Kasumi-1 (cell line): ENCODE measurements at regions not wholly inside any gene's neighbourhood (a gene's known extent, or its start where the extent isn't known, plus 50 kb on each side); places are given as distances from the start of the nearest gene placed in this dataset.
"Not testable (repeated sequence)": the region's sequence is repeated elsewhere in the genome, so short reads cannot be mapped to it uniquely, and the experiment has no call there.

Experiments
- DNase-seq, 2 experiments: peaks; one replicate each; lab custom pipeline; 2025; lab: John Stamatoyannopoulos, UW

DNA sequence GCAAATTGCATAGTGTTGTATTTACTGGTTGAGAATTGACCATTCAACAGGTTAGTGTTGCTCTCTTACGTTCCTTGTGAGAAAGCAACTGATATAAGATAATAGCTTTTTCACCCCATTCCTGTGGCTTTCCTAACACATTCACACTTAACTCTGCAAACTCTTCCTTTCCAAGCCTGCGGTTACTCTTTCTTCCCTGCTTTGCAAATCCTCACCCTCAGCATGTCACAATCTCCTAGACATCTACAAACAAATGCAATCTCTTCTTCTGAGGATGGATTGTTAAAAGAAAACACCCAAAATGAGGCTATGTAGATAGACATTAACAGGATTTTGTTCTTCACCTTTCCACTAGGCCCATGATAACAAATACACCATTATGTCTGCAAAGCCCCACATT, 771.7 kb upstream of the PCDH7 start:
- no peak for DNase-seq

DNA sequence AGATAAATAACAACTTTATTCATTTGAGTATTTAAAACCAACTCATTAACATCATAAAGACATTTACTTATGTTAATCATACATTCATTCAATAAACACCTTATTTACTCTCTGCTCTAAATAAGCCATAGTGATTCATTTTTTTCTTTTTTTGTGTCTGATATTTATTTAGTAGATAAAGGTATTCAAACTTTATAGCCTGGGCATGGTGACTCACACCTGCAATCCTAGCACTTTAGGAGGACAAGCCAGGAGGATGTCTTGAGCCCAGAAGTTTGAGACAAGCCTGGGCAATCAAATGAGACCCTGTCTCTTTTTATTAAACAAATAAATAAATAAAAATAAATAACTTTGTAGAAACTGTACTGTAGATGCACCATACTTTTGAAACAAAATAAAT, 771.3 kb upstream of the PCDH7 start:
- no peak for DNase-seq

DNA sequence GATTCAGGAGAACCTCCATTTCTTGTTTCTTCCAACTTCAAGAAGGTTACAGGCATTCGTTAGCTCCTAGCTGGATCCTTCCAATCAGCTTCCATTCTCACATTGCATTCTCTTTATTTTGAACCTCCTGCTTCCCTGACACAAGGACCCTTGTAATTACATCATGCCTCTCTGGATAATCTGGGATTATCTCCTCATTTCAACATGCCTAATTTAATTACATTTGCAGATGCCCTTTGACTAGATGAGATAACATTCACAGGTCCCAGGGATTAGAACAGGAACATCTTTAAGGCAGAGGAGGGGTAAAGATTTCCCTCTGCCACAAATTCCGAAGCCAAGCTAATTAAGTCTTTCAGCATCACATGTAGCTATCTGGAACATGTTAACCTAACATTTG, 753.8 kb upstream of the PCDH7 start:
- no peak for DNase-seq

GRCh38 chr4:29970626-29971025, 749.5 kb upstream of the PCDH7 start:
- peak; percentile 44 for DNase-seq

- no peak for DNase-seq
Measured at GRCh38 chr4:29972121-29972520, 748.0 kb upstream of the PCDH7 start.

- DNase-seq = no peak
Measured at GRCh38 chr4:29983890-29984289, 736.3 kb upstream of the PCDH7 start.

- no peak for DNase-seq
Measured at GRCh38 chr4:30001628-30002027, 718.5 kb upstream of the PCDH7 start.

DNA sequence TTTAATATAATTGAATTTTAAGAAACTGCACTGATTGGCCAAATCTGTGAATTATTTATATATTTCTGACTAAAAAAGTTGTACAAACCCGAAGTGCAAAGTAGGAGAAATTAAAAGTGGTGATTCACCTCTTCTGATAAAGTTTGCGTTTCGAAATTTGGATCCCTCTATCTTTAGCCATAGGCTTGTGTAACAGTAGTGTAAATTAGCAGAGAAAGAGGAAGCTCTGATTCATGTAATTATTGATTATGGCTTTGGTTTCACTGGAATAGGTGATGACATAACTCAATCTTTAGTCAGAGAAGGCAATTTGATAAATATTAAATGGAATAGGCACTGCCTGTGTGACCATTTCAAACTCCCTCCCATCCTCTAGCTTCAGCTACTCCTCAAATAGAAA, 717.8 kb upstream of the PCDH7 start:
- DNase-seq = no peak

DNA sequence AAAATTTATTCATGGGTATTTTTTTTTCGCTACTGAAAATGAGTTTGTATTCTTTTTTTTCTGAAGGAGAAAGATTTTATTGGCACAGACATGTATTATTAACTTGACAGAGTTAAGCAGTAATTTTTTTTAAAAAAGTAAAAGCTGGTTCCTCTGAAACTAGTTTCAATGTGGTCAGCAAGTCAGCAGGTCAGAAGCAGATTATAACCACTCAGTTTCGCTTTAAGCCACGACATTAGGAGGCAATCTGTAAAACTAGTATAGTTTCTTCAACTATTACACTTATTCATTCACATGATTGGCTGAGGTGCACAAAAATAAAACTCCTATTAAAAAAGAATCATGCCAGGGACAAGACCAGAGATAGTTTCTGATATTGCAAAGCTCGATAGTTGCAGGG, 714.2 kb upstream of the PCDH7 start:
- no peak for DNase-seq

DNA sequence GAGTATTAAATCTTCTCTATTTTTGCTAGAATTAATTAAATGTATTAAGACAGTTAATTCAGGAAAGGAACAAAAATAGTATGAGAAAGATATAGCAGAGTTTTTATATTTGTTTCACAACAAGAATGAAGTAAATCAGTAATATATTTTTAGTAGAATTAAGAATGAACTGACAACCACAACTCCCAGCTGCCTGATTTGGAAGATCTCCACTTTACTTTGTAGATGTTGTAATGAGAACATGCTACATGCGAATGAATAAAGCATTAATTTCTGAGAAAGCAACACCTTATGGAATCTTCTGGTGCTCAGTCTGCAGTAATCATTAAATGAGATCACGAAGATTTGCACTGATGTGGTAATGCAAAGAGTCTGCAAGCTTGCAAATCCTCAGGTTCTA, 695.6 kb upstream of the PCDH7 start:
- DNase-seq = no peak

DNA sequence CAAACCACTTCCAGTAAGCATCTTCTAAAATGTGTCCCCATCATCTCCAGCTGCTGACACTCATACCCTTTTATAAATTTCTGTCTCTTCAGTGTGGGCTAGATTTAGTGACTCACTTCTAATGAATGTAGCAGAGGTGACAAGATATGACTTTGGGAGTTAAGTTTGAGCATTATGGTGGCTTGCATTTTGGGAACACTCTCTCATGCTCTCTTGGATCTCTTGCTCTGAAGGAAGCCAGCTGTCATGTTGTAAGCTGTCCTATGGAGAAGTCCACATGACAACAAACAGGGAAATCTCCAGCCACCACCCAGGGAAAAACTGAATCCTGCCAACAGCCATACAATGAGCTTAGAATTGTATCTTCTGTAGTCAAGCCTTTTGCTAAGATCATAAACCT, 691.3 kb upstream of the PCDH7 start:
- no peak for DNase-seq

DNA sequence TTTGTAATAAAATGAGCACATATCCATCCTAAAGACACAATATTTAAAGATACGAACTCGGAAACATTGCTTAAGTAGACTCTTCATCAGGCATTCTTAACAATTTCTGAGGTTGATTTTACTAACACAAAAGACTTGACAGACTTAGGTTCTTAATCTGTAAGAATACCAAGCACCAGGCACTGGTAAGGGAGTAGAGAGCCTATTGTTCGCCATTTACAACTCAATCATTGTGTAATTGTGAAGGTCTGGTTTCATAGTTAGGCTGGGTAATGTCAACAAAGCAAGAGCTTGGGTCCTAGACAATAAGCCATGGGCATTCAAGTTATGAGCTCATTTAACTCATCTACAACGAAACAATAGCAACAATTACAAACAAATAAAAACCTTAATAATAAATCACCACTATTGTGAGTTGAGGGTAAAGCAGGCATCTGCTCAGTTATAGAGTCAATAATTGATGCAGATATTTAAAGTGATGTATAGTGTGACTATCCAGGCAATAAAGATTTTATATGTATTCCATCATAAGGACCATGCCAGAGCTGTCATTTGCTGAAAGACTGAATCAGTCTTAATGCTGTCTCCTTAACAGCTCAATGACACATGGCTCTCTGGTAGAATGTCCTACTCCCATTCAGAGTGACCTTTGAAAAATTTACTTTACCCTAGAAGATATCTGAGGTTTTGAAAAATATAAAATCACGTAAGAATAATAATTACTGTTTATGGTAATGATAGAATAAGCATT, 664.0 kb upstream of the PCDH7 start:
- DNase-seq = no peak

GRCh38 chr4:30068234-30068633, 651.9 kb upstream of the PCDH7 start:
- DNase-seq = no peak

DNA sequence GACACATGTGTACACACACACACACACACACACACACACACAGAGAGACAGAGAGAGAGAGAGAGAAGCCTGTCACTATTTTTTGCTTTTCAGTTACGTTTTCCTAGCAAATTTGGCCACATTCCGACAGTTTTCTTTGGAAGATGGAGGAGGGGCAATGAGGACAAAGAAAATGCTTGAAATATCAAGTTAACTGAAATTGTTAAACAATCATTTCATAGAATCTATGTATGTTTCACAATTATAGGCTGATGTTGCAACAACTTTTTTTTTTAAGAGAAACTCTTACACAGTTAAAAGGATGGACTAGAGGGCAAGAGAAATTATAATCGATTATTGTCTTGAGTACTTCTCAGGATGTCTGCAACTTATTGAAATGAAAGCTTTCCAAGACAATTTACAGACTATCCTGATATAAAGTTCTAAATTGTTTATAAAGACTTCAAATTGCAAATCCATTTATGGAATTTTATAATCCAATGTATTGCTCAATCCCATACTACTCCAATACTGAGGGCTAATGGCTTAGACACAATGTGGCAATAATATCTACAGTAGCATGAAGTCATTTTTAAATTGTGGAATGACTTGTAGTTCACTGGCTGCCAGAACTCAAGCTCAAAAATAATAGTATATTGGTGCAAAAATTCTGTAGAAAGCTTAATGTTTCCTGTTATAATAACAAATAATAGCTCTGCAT, 647.0 kb upstream of the PCDH7 start:
- no peak for DNase-seq

GRCh38 chr4:30092420-30093128, 627.6 kb upstream of the PCDH7 start:
- not testable (repeated sequence) for DNase-seq

- no peak for DNase-seq
Measured at GRCh38 chr4:30094887-30095286, 625.3 kb upstream of the PCDH7 start.

- DNase-seq = no peak
Measured at GRCh38 chr4:30103455-30103854, 616.7 kb upstream of the PCDH7 start.

- no peak for DNase-seq
Measured at GRCh38 chr4:30116401-30116800, 603.8 kb upstream of the PCDH7 start.

DNA sequence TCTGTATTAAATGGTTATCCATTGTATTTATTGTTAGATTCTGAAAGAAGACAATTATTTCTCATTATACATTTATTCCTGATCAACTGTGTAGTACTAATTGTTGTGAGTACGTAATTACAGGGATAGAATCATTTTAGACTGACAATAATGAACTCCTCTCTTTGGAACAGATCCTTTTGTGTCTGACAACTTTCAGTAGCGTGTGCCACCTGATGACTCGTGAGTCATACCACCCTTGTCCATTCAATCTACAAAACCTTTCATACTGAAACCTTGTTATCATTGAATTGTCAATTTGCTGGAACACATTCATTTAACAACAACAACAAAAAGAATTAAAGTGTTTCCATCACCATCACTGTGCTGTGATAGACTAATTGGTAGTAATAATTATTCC, 602.7 kb upstream of the PCDH7 start:
- no peak for DNase-seq

DNA sequence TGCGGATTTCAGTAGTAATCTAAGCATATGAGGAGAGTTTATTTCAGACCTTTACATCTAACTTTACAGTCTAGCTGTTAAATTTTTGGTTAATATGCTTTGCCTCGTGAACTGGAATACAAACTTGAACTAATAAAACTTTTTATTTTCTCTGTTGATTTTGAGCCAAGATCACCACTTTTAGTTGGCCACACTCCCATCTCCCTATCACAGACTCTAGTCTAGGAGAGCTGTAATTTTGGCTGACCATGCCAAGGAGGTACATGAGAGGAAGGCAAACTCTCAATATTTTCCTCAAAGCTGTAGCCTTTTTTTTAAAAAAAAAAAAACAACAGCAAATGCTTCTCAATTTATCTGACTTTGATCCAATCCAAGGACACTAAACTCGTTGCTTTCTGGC, 597.5 kb upstream of the PCDH7 start:
- DNase-seq = no peak

DNA sequence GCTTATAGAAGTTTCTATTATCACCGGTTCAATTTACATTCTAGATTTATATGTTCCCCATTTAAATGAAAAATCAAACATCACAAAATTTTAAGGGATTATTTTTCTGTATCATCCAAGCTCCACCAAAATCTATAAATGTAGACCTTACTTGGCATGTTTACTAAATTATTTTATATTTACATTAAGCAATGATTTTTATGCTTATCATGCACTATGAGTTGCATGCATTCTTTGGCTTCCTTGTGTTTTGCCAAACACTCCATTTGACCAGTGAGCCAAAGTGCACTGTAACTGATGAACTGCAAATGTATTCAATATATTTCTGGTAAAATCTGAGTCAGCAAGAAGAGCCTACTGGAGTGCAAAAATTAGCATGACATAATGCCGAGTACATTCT, 595.5 kb upstream of the PCDH7 start:
- DNase-seq = not testable (repeated sequence)

- DNase-seq = no peak
Measured at GRCh38 chr4:30125868-30126267, 594.3 kb upstream of the PCDH7 start.

GRCh38 chr4:30126351-30126750, 593.8 kb upstream of the PCDH7 start:
- no peak for DNase-seq
